ENCODE measurements at regions not wholly inside any gene's neighbourhood (a gene's known extent, or its start where the extent isn't known, plus 50 kb on each side); places are given as distances from the start of the nearest gene placed in this dataset.
"Not testable (repeated sequence)": the region's sequence is repeated elsewhere in the genome, so short reads cannot be mapped to it uniquely, and the experiment has no call there.

- not testable (repeated sequence) for TF ChIP-seq CTCF (IDR thresholded peaks at IDR 0.05; ENCODE audit: insufficient read depth, low read length, poor library complexity, severe bottlenecking); EZH2phosphoT487 (conservative IDR thresholded peaks at IDR 0.05; ENCODE audit: low read length)
Measured at GRCh38 chr14:26678732-26679420, 81.0 kb upstream of the NOVA1 start.

All from SU-DHL-6 (cell line).